SK-N-SH treated with all-trans-retinoic acid at 6 μM for 48 hours (cell line): ENCODE measurements at regions not wholly inside any gene's neighbourhood (a gene's known extent, or its start where the extent isn't known, plus 50 kb on each side); places are given as distances from the start of the nearest gene placed in this dataset.

ENCODE experiments used
- ATAC-seq: fragments of 200-7000 bp; cut with Tn5 transposase; 3 replicates; pipeline ENCODE4 v1.9.1; 2020; ENCODE audit warnings: mild to moderate bottlenecking, moderate library complexity
- ARNTL ChIP-seq: fragments of 450-650 bp; formaldehyde crosslinking; IDR thresholded peaks from 2 replicates; pipeline ENCODE4 v1.5.0; 2020; ENCODE audit warnings: low read depth, mild to moderate bottlenecking, moderate library complexity, borderline replicate concordance
- BACH2 ChIP-seq: fragments of 250-450 bp; sonication (Bioruptor Pico); IDR thresholded peaks from 2 replicates; pipeline ENCODE4 v1.9.0; 2021; ENCODE audit warnings: mild to moderate bottlenecking, borderline replicate concordance
- CREB5 ChIP-seq: fragments of 250-450 bp; sonication (Bioruptor Pico); IDR thresholded peaks from 2 replicates; pipeline ENCODE4 v1.5.1; 2020; ENCODE audit warnings: low read depth, mild to moderate bottlenecking, moderate library complexity
- CSRNP3 ChIP-seq: fragments of 250-450 bp; sonication (Bioruptor Pico); IDR thresholded peaks from 2 replicates; pipeline ENCODE4 v1.5.1; 2021; ENCODE audit warnings: mild to moderate bottlenecking, moderate library complexity
- ESRRG ChIP-seq: fragments of 250-450 bp; sonication (Bioruptor Pico); IDR thresholded peaks from 2 replicates; pipeline ENCODE4 v1.6.1; 2021; ENCODE audit warnings: mild to moderate bottlenecking
- GLIS3 ChIP-seq: fragments of 250-450 bp; sonication (Bioruptor Pico); IDR thresholded peaks from 2 replicates; pipeline ENCODE4 v1.5.0; 2020; ENCODE audit warnings: mild to moderate bottlenecking, moderate library complexity
- ISL1 ChIP-seq: fragments of 250-450 bp; sonication (Bioruptor Pico); IDR thresholded peaks from 2 replicates; pipeline ENCODE4 v2.1.2; 2022; ENCODE audit warnings: mild to moderate bottlenecking, moderate library complexity
- OSR1 ChIP-seq: fragments of 250-450 bp; sonication (Bioruptor Pico); IDR thresholded peaks from 2 replicates; pipeline ENCODE4 v1.8.0; 2022; ENCODE audit warnings: moderate library complexity, mild to moderate bottlenecking, inconsistent platforms
- PATZ1 ChIP-seq: fragments of 250-450 bp; sonication (Bioruptor Pico); IDR thresholded peaks from 2 replicates; pipeline ENCODE4 v1.8.0; 2020; ENCODE audit warnings: mild to moderate bottlenecking, moderate library complexity, borderline replicate concordance
- POU6F1 ChIP-seq: fragments of 250-450 bp; sonication (Bioruptor Pico); IDR thresholded peaks from 2 replicates; pipeline ENCODE4 v1.8.0; 2021; ENCODE audit warnings: low read depth, mild to moderate bottlenecking, moderate library complexity, borderline replicate concordance
- PPARA ChIP-seq: fragments of 250-450 bp; sonication (Bioruptor Pico); IDR thresholded peaks from 2 replicates; pipeline ENCODE4 v1.5.0; 2020; ENCODE audit warnings: mild to moderate bottlenecking, borderline replicate concordance
- RARB ChIP-seq: fragments of 250-450 bp; sonication (Bioruptor Pico); IDR thresholded peaks from 2 replicates; pipeline ENCODE4 v1.8.0; 2021; ENCODE audit warnings: mild to moderate bottlenecking, moderate library complexity
- SNAI2 ChIP-seq: fragments of 250-450 bp; sonication (Bioruptor Pico); IDR thresholded peaks from 2 replicates; pipeline ENCODE4 v1.5.0; 2020; ENCODE audit warnings: mild to moderate bottlenecking, moderate library complexity
- TCF4 ChIP-seq: fragments of 250-450 bp; sonication (Bioruptor Pico); IDR thresholded peaks from 2 replicates; pipeline ENCODE4 v1.8.0; 2021; ENCODE audit warnings: mild to moderate bottlenecking, moderate library complexity, borderline replicate concordance
- TSHZ2 ChIP-seq: fragments of 250-450 bp; sonication (Bioruptor Pico); IDR thresholded peaks from 2 replicates; pipeline ENCODE4 v1.5.0; 2020; ENCODE audit warnings: mild to moderate bottlenecking, moderate library complexity
- ZC3H10 ChIP-seq: fragments of 250-450 bp; sonication (Bioruptor Pico); IDR thresholded peaks from 2 replicates; pipeline ENCODE4 v1.5.1; 2021; ENCODE audit warnings: mild to moderate bottlenecking, moderate library complexity
- ZFP3 ChIP-seq: fragments of 250-450 bp; sonication (Bioruptor Pico); IDR thresholded peaks from 2 replicates; pipeline ENCODE4 v1.5.0; 2020; ENCODE audit warnings: mild to moderate bottlenecking, moderate library complexity
- ZNF565 ChIP-seq: fragments of 450-650 bp; formaldehyde crosslinking; conservative IDR thresholded peaks from 2 replicates; pipeline ENCODE4 v1.5.0; 2020; ENCODE audit warnings: low read depth, mild to moderate bottlenecking, moderate library complexity
- ZNF70 ChIP-seq: fragments of 450-650 bp; formaldehyde crosslinking; IDR thresholded peaks from 2 replicates; pipeline ENCODE4 v1.5.0; 2020; ENCODE audit warnings: mild to moderate bottlenecking, moderate library complexity
- ZNF8 ChIP-seq: fragments of 450-650 bp; formaldehyde crosslinking; IDR thresholded peaks from 2 replicates; pipeline ENCODE4 v1.5.0; 2020; ENCODE audit warnings: mild to moderate bottlenecking, moderate library complexity

- TF ChIP-seq ZNF8 (CRISPR knock-in tag), result no peak
- no peak for TF ChIP-seq TCF4
- TF ChIP-seq ZNF565 (CRISPR knock-in tag), result no peak
- no peak for ATAC-seq
Measured at GRCh38 chr14:86311151-86311550, 781.2 kb downstream of the FLRT2 start.

- TF ChIP-seq CSRNP3 (no peak), GLIS3 (CRISPR knock-in tag) (no peak), BACH2 (CRISPR knock-in tag) (no peak), SNAI2 (CRISPR knock-in tag) (no peak), PATZ1 (CRISPR knock-in tag) (no peak)
- no peak for ATAC-seq
Measured at GRCh38 chr14:86310611-86311010, 780.7 kb downstream of the FLRT2 start.

GRCh38 chr14:86310148-86310547 lies 780.2 kb downstream of the FLRT2 start:
- TF ChIP-seq ZNF8 (CRISPR knock-in tag), result no peak
- TF ChIP-seq RARB (CRISPR knock-in tag), result no peak
- no peak for TF ChIP-seq CREB5
- TF ChIP-seq ZC3H10 (CRISPR knock-in tag), result no peak
- no peak for TF ChIP-seq PATZ1 (CRISPR knock-in tag)
- TF ChIP-seq ISL1, result no peak
- no peak for TF ChIP-seq BACH2 (CRISPR knock-in tag)
- TF ChIP-seq OSR1 (CRISPR knock-in tag), result no peak
- no peak for TF ChIP-seq TCF4
- no peak for TF ChIP-seq ESRRG
- TF ChIP-seq GLIS3 (CRISPR knock-in tag), result no peak
- TF ChIP-seq POU6F1 (CRISPR knock-in tag), result no peak
- TF ChIP-seq CSRNP3, result no peak
- no peak for TF ChIP-seq SNAI2 (CRISPR knock-in tag)
- no peak for TF ChIP-seq PPARA
- TF ChIP-seq ZFP3 (CRISPR knock-in tag), result no peak
- no peak for TF ChIP-seq ZNF70 (CRISPR knock-in tag)
- no peak for TF ChIP-seq TSHZ2 (CRISPR knock-in tag)
- no peak for TF ChIP-seq ARNTL
- no peak for ATAC-seq
